KBM-7 (cell line): ENCODE measurements at regions not wholly inside any gene's neighbourhood (a gene's known extent, or its start where the extent isn't known, plus 50 kb on each side); places are given as distances from the start of the nearest gene placed in this dataset.
"Not testable (repeated sequence)": the region's sequence is repeated elsewhere in the genome, so short reads cannot be mapped to it uniquely, and the experiment has no call there.

Experiments used
- DNase-seq: peaks from one replicate; pipeline ENCODE4 v3.0.0-alpha.2; 2015
- in situ Hi-C: fragments of 300-500 bp; cut with MboI; formaldehyde crosslinking; loops from 2 replicates; pipeline ENCODE4 v1.14.3; 2020; ENCODE audit warnings: low sequenced_read_pairs, low pct_unique_long_range_greater_than_20kb, mixed read lengths

DNA sequence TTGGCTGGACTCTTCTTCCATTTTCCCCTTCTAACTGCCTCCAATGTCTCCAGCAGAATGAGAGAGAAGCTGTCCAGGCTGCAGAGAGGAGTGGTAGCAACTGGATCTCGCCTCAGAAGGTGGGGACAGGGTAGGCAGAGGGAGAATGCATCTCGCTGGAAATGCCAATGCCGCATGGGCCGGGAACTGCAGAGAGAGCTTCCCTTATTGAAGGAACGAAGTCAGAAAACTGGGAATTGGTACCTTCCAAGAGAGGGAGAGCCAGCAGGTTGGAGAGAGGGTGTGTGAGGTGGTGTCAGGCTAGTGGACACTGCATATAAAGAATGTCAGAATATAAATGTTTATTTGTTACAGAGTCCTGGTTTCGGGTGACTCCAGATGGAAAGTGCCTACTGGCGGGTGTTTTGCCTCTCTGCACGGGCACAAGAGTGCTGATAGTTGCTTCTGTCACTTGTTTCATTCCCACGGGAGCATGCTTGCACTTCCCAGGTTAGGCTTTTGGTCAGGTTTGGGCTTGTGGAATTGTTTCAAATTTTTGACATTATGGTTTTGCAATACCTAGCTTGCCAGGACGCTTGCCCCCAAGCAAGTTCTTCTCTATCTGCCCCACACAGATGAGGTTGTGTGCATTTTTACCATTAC is 156.8 kb upstream of the STS start:
- in situ Hi-C loops = no loop called here
- DNase-seq = no peak

DNA sequence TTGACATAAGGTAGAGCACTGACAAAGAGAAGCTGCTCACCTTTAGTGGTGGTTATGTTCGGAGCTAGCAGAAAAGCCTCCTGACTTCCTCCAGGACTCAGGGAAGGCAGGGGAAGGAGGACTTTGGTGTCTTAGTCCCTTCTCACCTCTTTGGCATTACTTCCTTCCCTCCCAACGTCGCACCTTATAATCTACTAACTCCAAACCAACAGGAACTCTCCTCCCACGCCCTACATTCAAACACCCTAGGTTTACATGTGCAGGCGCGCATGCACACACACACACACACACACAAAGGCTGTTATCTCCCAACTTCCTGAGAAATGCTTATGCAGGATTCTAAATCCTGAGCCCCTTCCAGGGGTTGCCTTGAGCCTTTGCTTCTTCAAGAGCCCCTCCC is 157.7 kb upstream of the STS start:
- DNase-seq = no peak
- in situ Hi-C loops = no loop called here

DNA sequence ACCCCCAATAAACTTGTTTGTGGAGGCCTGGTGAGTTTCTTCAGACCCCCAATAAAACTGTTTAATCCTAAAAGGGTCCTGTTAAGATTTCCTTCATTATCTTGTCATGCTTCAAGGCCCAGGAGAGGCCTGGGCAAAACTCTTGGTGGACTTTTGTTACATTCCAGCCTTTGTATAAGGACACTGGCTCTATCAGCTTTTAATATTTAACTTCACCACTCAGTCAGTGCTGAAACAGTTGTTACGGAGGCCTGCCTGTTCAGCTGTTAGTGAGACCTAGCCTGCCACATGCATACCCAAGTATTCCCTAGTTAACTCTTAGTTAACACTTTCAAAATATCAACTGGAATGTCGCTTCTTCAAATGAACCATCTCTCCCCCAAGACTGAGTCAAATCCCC is 158.8 kb upstream of the STS start:
- in situ Hi-C loops, DNase-seq: not testable (repeated sequence)

DNA sequence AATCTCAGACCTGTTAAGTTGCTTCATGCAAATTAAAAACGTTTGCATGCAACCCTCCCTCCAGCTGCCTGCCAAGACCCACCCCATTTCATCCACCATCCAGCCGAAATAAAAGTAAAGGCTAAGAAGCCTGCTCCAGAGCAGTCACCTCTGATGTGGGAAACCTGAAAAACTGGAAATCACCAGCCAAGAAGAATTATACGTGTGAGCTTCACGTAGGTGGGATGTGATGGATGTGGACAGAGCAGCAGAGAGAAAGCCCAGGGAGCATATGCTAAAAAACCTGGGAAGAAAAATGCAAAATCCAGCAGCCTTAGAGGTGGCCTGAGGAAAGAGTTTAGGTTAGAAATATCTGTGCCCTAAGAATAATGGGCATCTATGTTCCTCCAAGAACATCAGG is 160.6 kb upstream of the STS start:
- DNase-seq = no peak
- in situ Hi-C loops = no loop called here

DNA sequence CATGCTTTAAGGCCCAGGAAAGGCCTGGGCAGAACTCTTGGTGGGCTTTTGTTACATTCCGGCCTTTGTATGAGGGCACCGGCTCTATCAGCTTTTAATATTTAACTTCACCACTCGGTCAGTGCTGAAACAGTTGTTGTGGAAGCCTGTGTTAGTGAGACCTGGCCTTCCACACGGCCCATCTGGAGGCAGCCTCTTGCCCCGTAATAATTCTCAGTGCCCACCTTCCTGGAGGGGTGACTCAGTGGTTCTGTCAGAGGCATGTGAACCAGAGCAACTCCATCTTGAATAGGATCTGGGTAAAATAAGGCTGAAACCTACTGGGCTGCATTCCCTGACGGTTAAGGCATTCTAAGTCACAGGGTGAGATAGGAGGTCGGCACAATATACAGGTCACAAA is 162.0 kb upstream of the STS start:
- in situ Hi-C loops = no loop called here
- no peak for DNase-seq

DNA sequence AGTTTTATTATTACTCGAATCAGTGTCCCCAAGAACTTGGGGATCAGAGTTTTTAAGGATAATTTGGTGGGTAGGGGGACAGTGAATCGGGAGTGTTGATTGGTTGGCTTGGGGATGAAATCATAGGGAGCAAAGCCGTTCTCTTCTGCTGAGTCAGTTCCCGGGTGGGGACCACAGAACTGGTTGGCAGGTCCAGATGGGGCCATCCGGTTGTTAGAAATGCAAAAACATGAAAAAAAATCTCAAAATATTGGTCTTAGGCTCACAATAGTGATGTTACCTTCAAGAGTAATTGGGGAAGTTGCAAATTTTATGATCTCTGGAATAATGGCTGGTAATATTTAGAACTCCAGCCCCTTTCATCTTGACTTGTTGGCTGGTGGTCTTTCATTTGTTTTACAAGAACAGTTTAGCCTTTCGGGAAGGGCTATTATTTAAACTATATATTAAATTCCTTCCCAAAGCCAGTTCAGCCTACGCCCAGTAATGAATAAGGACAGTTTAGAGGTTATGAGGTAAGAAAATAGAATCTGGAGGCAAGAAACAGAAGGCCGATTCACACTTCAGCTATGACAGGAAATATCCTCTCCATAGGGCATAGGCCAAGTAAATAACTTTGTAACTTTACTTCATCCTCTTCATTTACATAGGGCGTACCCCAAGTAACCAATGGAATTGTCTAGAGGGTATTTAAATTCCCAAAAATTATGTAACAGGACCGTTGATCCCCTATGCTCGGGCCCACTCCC is 164.1 kb upstream of the STS start:
- in situ Hi-C loops = no loop called here
- DNase-seq = no peak

DNA sequence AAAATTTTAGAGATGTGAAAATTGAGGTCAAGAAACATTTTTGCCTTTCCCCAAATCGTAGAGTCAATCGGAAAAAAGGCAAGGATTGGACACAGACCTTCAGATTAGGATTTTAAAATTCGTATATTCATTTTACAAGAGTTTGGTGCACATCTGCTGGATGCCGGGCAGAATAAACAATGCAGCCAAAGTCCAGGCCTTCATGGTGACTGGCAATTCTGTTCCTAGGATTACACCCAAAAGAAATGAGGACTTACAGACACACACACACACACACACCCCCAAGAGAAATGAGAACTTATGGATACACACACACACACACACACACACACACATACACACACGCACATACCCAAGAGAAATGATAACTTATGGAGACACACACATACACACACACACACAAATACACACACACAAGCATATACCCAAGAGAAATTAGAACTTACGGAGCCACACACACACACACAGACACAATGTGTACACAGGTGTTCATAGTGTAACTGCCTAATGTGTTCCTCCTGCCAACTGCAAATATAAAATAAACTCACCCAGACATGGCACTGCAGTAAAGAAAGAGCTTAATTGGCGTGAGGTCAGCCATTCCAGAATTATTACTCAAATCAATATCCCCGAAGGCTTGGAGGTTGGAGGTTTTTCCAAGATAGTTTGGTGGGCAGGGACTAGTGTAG is 165.7 kb upstream of the STS start:
- DNase-seq = no peak
- in situ Hi-C loops = no loop called here

DNA sequence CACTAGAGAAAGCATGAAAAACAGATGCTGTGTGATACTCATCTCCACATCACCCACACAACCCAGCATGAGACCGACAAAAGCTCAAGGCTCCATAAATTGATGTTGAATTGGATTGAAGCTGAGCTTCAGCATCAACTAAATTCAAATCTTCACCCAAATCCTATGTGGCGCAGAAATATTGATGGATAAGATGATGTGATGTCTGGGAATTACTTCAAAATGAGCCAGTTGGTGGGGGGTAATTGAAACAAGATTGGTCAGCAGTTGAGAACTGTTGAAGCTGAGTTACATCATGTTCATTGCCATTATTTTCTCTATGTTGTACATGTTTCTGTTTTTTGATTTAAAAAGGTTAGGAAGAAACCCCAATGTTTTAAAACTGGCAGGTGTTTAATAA is 166.5 kb upstream of the STS start:
- no peak for DNase-seq
- in situ Hi-C loops = no loop called here

DNA sequence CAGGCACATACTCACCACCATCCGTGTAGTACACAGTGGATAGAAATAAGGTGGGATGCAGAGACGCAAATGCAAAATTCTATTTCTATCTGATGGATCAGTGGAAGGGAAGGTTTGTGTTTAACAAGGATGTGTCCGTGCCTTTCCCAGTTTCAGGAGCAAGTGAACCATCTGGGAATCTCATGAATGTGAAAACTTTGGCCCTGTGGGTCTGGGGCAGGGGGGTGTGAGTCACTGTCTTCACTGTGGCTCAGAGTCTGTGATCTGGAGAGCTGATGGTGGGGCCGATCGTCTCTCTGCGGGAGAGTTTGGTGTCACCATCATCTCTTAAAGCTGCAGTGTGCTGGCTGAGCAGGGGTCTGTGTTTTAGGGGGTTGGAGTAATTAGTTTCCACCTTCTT is 179.3 kb upstream of the STS start:
- in situ Hi-C loops = no loop called here

DNA sequence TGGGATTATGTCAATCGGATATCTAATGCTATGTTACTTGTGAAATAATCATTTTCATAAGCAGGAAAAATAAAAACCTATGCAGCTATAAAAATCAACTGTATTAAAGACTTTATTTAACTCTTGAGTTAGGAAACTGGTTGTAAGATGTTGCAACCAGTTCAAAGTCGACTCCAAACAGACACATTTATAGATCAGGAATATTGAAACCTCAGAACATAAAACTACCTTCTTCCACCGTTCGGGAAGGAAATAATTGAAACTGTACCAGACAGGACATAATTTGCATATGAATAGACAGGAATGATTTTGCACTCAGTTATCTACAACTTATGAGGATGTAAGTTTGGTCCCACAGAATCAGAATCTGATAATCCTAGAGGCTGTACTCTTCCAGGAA is 181.8 kb upstream of the STS start:
- in situ Hi-C loops = no loop called here
- no peak for DNase-seq

More for the DNA sequence above, 179.3 kb upstream of the STS start:
- no peak for DNase-seq

DNA sequence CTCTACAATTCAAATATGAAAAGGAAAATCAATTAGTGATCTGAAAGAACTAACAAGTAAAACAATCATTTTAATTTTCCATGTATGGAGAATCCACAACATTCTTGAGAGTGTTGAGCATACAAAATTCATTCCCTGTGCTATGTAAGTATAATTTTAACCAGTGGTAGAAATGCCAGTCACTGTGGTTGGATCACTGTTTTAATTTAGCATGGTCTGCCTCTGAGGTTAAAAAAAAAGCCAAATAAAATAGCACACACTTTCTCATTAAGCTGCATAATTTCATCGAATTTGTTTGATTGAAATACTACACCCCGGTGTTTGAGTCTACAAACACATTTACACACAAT is 185.5 kb upstream of the STS start:
- in situ Hi-C loops = no loop called here
- no peak for DNase-seq

DNA sequence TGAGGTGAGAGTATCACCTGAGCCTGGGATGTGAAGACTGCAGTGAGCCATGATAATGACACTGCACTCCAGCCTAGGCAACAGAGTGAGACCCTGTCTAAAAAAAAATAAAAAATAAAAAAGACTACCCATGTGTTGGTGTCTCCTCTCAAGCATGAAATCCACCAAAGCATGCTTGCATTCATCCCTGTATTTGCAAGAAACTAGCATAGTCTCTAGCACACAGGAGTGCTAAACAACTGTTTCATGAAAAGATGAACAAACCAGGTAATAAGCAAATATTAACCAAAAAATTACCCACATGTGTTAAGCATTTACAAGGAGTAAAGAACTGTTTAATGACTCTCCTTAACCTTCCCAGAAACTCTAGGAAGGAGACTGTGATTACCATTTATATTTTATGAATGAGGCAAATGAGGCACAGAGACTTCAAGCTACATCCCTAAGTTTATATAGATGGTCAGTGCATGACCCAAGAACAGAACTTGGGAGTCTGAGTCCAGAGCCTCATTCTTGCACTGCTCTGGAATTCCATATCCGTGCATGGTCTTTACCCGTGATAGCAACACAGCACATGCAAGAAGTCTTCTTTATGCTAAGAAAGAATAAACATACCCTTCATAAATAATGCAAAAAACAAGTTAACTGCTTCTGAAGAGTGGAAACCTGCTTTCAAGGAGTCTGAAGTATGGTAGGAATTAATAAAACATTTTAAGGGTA is 186.1 kb upstream of the STS start:
- DNase-seq = no peak
- in situ Hi-C loops = no loop called here

DNA sequence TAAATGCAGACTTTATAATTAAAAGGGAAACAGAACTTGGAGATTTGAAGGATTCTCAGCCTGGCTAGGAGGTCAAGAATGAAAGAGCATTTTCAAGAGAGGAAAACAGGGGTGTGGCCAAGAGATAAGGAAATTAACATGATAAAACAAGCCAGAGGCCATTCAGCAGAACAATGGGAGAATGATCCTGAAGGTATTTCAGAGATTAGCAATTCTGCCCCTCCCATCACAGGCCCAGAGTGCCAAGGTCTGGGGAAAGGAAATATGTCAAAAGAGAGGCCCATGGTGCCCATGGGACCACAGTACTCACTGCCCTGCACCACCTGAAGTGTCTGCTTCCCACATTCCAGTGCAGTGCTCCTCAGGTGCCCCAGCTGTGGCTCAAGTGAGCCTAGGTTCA is 188.5 kb upstream of the STS start:
- in situ Hi-C loops = no loop called here
- no peak for DNase-seq

DNA sequence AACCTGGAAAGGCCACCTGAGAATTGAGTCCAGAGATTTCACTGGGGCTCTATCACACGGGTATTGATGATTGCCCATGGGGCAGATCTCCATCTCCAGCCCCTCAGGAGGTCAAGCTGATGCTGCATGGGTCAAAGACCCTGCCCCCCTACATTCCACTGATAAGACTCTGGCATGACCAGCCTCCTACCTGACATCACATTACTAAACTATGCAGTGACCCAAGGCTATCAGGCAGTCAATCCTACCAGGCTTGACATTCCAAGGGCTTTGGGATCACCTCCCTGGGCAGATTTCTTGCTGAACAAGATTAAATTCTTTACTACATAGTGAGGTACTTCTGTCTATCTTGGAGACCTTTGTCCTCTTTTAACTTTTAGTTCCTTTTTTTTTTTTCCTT is 192.7 kb upstream of the STS start:
- in situ Hi-C loops = no loop called here
- no peak for DNase-seq

DNA sequence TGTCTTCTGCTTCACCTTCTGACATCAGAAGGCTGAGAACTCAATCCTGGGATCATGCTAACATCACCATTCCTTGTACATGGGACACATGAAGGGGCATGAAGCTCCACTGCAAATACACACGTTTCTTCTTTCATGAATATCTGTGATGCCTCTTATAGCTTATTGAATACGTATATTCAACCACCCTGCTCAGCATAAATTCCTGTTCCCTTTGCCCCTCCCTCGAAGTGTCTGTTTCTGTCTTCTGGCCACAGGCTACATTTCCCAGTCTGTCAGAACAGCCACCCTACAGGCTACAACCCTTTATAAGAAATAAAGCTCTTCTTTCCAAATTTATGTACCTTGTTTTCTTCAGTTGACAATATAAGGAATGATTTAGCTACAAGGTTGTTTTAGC is 201.3 kb upstream of the STS start:
- in situ Hi-C loops = no loop called here
- DNase-seq = no peak

DNA sequence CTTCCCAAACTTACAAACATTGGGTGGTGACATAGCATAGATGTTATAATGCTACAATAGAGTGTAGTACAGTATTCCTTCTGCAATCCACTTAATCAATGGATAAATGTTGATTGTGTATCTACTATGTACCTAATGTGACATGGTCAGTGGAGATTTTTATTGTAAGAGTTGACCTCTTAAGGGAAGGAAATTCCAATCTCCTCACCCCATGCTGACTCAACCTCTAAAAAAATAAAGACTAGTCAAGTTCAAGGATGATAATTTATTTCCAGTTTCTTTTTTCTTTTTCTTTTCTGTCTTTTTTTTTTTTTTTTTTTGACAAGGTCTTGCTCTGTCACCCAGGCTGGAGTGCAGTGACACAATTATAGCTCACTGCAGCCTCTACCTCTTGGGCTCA is 206.5 kb upstream of the STS start:
- no peak for DNase-seq
- in situ Hi-C loops = no loop called here

DNA sequence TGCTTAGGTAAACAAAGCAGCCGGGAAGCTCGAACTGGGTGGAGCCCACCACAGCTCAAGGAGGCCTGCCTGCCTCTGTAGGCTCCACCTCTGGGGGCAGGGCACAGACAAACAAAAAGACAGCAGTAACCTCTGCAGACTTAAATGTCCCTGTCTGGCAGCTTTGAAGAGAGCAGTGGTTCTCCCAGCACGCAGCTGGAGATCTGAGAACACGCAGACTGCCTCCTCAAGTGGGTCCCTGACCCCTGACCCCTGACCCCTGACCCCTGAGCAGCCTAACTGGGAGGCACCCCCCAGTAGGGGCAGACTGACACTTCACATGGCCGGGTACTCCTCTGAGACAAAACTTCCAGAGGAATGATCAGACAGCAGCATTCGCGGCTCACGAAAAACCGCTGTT is 214.6 kb upstream of the STS start:
- DNase-seq, in situ Hi-C loops: not testable (repeated sequence)

DNA sequence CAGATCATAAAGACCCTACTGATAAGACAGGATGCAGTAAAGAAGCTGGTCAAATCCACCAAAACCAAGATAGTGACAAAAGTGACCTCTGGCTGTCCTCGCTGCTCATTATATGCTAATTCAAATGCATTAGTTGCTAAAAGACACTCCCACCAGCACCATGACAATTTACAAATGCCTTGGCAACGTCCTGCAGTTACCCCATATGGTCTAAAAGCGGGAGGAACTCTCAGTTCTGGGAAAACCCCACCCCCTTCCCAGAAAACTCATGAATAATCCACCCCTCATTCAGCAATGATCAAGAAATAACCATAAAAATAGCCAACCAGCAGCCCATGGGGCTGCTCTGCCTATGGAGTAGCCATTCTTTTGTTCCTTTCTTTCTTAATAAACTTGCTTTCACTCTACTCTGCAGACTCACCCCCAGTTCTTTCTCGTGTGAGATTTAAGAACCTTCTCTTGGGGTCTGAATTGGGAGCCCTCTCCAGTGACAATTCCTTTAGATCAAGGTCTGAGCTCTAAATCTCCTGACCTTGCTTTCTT is 217.1 kb upstream of the STS start:
- in situ Hi-C loops = no loop called here
- no peak for DNase-seq

DNA sequence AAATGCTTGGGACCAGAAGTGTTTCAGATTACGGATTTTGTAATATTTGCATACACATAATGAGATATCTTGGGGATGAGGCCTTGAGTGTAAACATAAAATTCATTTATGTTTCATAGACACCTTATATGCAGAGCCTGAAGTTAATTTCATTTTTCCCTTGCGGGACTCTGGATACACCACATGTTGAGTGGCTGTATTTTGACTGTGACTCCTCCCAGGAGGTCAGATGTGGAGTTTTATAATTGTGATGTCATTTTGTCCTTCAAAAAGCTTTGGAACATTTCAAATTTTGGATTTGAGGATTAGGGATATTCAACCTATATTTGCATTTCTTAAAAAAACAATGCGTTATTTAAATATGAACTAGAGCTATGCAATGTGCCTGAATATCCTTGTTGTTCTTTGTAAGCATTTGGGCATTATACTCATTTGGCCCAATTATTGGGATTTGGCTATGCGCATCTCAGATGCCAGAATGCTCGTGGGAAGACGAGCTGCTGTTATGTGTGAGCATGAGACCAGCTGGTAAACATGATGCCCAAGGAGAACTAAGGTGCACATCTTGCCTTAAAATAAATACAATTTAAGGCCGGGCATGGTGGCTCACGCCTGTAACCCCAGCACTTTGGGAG is 223.0 kb upstream of the STS start:
- in situ Hi-C loops = no loop called here
- DNase-seq = no peak
